Activated gamma-delta T cell treated with Interleukin-2 at 50 U/mL for 16 hours (primary cell): ENCODE measurements at regions not wholly inside any gene's neighbourhood (a gene's known extent, or its start where the extent isn't known, plus 50 kb on each side); places are given as distances from the start of the nearest gene placed in this dataset.

Source experiments
- DNase-seq: peaks from one replicate; pipeline ENCODE4 v3.0.0-alpha.2; 2020

GRCh38 chrX:108795240-108795639 lies 58.9 kb upstream of the IRS4 start:
- DNase-seq: no peak
